ENCODE measurements at regions not wholly inside any gene's neighbourhood (a gene's known extent, or its start where the extent isn't known, plus 50 kb on each side); places are given as distances from the start of the nearest gene placed in this dataset.

DNA sequence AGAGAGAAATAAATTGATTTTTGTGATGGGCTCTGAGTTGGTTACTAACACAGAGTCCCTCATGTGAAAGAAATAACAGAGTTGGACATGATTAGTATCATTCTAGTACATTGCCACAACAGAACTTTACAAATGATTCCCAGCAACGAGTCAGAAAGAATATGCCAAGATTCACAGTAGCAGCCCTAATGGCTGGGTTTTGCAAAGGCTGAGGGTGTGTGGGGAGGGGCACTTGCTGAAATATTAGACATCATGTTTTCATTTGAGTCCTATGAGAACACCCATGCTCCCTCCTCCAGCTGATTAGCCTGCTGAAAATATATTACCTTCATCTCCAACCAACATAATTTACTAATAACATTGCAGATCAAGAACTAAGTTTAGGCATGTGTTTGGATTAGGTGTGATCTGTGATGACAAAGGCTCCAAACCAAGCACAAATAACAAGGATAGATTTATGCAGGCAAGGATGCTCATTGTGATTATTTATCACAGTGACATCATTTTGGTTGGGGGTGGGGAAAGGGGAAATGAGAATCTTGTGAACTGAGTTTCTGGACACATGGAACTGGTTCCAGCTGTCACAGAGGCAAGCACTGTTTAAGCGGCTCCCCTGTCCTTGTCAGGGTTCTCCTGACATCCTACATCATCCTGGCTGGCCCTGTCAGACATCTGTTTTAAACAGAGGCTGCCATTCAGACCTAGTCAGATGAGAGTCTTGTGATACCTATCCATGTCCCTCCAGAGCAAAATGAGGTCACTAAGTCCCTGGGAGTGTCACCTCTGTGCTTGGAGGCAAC is 205.8 kb upstream of the NCKAP5 start:
- DNase-seq = no peak

DNA sequence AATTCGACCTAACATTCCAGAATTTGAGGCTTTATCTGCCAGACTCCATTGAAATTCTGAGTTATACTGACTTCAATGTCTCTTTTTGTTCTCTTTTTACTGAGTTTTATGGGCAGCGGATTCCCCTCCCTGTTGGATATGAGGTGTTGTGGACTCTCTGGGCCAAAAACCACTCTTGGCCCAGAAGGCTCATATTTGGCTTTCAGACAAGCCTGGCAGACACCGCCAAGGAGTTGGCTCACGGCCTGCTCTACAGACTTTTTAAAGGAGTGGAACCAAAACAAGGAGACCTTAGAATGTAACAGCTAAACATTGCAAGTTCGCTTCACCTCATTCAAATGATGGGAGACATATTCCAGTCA is 206.4 kb upstream of the NCKAP5 start:
- no peak for DNase-seq

DNA sequence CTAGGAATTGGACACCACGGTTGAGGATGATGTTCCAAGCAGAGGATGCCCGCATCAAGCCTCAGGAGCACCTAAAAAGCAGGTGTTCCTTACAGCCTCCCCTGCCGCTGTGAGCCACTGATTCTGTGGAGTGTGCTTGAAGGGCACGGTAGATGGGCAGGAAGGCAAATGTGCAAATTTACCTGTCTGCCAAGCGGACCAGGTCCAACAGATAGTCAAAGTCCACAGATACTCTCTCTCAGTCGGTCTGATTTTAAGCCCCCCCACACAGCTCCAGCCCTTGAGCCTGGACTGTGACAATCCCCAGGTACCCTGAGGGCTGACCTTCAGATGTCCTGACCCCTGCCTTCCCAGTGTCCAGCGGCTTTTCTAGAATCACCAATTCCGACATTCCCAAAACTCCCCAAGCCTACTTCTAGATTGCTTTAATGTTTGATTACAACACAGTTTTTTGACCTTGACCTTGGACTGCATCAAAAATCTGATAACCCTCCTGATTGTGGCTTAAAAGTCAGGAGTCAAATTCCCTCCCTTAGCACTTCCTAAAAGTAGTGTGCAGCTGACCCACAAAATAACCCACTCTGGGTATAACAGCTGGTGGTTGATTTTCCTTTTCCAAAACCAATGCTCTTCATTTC is 208.8 kb upstream of the NCKAP5 start:
- DNase-seq = no peak

DNA sequence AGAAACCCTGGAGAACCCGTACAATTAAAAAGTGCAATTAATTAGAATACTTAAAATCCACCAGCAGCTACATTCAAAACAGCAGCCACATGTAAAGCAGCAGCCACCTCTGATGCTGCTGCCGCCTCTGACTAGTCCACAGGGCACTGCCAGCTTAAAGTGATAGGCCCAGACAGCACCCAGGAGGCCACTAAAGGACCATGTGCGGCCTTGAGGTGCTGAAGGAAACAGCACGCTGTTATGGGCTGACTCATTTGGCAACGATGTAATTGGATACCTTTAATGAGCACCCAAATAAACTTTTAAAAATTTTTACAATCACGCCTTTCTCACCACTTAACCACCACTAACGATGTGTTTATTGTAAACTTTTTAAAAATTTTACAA is 209.3 kb upstream of the NCKAP5 start:
- DNase-seq = no peak

DNA sequence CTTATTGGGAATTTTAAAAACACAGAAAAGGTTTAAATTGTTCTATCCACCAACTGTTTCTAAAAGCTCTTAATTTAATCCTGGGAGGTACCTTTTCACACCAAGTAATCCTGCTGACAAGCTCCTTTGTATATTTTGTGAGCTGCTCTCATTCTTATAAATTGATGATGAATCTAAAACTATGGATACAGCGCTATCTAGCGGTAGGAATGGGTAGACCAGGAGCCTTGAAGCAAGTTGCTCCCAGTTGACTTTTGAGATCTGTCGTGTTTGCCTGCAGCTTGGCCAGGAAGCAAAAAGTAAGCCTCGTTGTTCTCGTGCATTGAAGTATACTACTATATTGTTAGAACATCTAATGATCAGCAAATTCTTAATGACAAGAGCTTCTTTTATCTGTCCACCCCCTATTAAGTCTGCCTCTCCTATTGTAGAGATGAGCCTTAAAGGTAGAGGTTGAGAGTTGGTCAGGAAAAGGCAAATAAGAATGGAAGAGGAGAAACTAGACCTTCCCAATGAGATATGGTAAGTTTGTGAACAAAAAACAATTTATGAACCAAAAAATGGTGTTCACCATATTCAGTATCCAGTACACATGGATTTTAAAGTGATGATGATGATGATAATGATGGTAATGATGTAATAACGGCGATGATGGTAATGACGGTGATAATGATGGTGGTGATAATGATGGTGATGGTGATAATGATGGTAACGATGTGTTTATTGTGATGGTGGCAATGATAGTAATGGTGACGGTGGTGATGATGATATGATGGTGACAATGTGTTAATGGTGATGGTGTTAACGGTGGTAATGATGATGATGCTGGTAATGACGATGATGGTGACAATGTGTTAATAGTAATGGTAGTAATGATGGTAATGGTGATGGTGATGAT is 212.1 kb upstream of the NCKAP5 start:
- no peak for DNase-seq

DNA sequence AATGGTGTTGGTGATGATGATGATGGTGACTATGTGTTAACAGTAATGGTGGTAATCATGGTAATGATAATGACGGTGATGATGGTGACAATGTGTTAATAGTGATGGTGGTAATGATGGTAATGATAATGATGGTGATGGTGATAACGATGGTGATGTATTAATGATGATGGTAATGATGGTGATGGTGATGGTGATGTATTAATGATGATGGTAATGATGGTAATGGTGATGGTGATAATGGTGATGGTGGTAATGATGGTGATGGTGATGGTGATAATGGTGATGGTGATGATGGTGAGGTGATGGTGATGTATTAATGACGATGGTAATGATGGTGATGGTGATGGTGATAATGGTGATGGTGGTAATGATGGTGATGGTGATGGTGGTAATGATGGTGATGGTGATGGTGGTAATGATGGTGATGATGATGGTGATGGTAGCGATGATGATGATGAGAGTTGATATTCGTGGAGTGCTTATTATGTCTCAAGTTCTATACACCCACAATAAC is 212.8 kb upstream of the NCKAP5 start:
- DNase-seq = no peak

DNA sequence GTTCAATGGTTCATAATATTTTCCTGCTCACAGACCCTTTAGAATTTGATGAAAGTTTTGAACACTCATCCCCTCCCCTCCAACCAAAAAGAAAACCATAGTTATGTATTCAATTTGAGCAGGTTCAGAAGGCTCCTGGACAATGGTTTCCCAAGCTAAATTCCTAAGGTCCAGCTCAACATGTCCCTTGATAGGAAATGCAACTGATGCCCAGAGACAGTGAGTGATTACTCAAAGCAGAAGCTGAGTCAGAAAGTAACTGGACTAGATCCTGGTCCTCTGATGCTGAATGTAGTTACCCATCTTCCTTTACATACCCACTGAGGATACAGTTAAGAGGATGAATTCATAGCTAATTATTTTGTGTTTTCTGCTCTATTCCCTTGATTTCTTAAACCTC is 218.9 kb upstream of the NCKAP5 start:
- DNase-seq = no peak

DNA sequence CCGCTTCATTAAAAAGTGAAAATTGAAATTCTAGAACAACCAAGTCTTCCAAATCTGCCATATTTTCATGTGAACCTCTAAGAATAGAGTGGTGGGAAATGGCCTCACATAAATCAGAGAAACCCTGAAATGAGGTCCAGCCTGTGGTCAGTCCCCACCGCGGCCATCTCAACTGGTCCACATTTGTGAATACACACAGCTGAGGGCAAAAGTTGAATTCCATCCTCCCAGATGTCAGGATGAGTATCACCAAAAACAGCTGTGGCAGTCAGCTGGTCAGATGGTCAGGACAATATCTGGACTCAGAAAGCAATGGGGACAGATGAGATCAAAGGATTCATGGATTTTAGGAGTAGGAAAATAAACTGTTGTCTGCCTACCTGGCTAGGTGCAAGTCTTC is 219.4 kb upstream of the NCKAP5 start:
- no peak for DNase-seq

DNA sequence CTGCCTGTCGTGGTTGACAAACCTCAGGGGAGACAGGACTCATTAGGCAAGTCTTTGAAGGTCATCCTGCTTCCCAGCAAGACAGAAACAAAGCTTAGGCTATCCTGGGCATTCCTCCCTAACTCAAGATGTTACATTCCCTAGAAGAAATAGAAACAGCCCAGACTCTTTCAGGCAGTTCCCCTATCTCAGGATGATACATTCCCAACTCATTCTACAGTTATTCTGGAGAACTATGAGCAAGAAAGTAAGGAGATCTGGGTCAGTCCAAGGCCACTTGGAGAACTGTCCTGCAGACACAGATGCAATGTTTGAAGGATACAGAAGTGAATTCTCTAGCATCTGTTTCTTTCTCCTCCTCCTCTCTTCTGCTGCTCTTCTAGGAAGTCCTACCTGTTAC is 220.1 kb upstream of the NCKAP5 start:
- no peak for DNase-seq

DNA sequence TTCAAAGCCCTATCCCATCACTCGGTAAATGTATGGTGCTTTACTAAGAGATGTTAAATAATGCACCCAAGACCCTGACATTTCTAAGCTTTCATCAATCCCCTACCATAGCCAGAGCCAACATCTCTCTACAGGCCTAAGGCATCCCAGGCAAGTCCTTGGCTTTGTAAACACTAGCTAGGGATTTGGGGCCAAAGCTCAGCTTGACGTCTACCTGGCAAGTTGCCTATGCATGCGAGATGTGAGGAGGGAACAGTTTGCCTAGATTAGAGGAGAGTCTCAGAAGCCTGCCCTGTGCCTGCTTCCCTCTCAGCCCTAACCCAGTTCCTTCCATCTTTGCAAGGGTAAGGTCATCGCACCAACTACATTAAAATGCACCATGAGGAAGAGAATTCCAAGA is 221.5 kb upstream of the NCKAP5 start:
- no peak for DNase-seq

DNA sequence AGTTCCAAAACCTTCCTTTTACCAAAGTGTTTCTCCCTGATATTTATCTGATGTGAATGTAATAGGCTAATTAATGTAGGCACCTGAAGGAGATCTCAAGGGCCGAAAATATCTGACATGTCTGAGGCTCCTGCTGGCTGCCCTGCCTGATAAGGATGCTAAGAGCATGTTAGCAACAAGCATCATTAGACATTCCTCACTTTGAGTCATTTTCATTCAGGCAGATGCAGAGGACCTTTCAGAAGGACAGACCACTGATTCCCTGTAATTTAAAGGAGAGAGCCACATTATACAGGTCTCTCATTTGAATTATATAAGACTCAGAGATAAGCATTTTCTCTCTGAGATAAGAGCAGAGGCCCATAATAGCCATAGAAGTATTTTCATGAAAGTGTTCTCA is 222.4 kb upstream of the NCKAP5 start:
- no peak for DNase-seq

DNA sequence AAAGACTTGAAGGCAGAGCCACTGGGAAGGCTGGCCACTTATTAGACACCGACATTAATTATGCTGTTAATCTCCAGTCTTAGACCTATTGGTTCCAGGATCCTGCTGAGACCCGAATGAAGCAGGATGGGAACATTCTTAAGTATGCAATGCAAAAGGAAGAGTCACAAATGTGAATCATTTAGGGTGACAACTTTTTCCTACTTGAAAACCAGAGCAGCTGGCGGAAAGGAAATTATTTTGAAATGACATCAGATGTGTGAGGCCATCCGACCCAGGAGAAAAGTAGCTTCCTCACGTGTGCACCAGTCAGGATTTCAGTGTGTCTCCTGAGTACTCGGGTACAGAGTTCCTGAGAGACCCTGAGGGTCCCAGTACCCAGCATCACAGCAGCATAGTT is 222.9 kb upstream of the NCKAP5 start:
- no peak for DNase-seq

DNA sequence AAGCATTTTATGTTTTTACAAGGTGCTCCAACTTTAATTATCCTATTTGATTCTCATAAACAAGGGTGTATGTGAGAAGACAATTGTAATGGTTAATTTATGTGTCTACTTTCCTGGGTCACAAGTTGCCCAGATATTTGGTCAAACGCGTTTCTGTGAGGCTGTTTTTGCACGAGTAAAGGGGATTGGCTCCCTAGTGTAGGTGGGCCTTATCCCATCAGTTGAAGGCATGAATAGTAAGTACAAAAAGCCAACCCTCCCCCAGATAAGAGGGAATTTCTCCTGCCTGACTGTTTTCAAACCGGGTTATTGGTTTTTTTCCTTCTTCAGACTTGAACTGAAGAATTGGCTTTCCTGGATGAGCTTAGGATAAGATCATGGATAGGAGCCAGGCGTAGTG is 224.0 kb upstream of the NCKAP5 start:
- no peak for DNase-seq

DNA sequence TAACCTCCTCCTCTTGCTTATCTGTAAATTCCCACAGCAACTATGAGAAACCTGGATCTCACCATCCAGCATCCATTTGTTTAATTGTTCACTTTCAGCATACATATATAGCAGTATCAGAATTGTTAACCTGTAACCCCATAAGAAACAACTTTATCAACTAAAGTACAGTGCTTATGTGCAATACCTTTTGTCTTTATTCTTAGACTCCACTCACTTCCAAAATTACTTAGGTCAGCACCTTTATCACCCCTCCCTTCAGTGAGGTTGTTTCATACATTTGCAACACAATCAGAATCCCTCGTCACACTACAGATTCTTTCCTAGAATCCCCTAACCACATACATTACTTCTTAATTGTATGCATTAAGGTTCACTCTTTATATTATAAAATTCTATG is 225.9 kb upstream of the NCKAP5 start:
- no peak for DNase-seq

DNA sequence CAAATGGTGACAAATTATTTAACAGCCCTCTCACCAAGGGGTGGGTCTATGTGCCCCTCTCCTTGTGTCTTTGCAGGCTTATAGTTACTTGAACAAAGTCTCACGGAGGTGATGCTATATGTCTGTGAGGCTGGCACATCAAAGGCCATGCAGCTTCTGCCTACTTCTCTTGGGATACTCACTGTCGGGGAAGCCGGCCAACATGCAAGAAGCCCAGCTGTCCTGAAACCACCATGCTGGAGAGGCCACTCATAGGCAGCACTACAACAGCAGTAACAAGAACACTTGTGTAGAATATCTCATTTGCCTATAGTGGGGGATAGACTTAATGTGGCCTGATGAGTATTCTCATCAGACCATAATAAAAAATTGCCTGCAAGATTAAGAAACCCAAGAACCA is 233.7 kb upstream of the NCKAP5 start:
- DNase-seq = no peak

DNA sequence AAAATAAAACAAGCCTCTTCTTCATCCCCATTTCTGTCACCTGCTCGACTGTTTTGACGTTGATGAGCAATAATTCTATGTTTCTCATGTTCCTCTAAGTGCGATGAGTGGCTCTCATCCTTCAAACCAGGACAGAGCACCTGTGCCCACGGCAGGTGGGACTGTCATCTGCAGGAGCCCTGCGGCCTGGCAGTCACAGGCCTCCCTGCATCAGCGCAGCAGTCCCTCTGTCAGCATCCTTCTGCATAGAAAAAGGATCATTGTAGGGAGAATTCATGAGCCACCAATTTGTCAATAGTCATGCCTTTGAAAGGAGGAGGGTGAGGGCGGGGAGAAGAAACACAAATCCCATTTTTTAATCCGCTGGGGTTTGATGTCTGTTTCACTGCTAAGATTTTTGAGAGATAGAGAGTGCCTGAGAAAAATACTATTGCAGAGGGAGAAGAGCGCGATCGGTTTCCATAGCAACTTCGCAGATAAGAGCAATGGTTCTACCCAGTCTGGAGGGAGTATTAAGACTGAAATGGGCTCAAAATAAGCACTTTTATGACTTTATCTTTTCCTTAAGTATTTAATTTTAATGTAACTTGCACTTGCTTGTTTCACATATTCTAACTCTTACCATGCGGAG is 234.3 kb upstream of the NCKAP5 start:
- DNase-seq = no peak

DNA sequence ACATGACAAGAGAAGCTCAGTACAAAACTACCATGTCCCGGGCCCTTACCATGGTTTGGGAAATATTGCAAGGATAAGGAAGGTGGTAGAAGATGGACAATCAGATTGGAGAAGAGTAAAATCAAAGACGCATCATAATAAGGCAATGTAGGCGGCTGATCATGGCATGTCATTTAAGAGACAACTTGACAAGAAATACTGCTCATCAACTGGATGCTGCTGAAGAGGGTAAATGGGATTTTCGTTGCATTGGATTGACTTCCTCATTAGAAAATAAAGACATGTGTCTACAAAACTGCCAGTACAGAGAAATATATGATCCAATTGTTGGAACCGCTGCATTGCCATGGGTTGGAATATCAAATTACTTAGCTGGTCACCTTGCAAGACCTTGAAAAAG is 238.3 kb upstream of the NCKAP5 start:
- no peak for DNase-seq

DNA sequence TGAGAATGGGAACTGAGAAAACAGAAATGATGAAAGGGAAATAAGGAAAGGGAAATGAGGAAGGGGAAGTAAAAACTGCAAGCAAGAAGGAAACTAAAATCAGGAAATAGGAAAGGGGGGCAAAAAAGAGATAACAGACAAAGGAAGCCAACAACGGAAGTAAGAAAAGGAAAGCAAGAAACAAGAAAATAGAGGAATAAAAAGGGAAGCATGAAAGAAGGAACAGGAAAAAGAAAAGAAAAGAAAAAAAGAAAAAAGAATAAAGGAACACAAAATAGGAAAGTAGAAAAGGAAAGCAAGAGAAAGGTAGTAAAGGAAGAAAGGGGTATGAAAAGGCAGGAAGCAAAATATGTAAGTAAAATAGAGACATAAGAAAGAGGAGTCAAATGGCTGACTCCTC is 241.2 kb upstream of the NCKAP5 start:
- DNase-seq = no peak

DNA sequence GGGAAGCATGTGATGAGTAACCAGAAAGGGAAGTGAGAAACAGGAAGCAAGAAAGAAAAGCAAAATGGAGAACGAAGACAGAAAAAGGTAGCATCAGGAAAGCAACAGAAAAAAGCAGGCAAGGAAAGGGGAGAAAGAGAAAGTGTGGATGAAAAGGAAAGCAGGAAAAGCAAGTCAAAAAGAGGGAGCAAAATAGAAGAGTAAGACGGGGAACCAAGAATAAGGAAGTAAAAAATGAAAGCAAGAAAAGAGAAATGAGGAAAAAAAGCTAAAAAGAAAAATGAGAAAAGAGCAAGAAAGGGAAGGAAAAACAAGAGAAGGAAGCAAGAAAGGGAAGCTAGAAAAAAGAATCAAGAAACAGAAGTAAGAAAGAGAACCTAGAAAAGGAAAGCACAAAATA is 242.3 kb upstream of the NCKAP5 start:
- no peak for DNase-seq

DNA sequence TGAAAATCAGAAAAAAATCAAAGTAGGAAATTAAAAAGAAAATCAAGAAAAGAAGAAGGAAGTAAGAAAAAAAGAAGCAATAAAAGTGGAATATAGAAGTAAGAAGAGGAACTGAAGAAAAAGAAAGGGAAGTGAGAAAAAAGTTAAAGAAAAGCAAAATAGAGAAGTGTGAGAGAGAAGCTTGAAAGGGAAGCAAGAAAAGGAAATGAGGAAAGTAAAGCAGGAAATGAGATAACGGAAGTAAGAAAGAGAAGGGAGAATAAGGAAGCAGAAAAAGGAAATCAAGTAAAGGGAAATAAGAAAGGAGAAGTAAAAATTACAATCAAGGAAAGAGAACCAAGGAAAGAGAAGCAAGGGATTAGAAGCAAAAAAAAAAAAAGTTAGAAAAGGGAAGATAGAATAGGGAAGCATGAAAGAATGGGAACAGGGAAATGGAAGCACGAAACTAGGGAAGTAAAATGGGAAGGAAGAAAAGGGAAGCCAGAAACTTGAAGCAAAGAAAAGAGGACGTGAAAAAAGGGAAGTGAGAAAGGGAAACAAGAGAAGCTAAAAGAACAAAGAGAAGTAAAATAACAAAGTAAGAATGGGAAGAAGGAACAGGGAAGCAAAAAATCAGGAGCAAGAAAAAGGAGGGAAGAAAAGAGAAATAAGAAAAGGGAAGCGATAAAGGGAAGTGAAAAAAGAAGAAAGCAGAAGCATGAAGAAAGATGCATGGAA is 243.3 kb upstream of the NCKAP5 start:
- DNase-seq = no peak

DNA sequence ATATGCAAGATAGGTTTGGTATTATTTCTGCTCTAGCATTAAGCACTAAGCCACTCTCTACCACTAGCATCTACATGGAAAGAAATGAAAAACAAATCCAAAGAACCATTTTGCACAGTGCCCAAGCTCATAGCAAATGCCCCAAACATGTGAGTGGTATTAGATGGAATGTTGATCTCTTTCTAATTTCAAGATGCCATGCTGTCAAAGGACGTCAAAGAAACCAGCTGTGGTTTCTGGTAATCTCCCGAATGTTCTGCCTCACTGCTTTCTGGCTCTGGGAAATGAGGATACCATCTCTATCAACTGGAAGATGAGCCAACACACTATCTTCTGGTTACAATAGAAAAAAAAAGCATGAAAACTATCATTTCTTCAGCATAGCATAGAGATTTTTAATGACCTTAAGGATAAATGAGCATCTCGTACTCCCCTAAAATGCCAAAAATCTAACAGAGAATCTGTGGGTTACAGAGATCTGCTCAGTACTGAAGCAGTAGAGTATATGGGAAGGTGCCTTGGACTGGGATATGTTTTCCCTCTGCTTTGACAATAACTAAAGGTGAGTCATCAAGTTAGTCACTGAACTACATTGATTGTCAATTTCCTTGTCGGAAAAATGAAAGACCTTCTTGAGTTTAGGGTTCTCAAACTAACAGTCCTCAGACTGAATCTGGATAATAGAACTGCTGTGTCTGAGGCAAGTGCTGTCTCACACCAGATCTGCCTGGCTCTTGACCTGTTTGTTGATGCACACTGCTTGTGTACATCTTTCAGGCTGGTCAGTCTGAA is 244.8 kb upstream of the NCKAP5 start:
- DNase-seq = no peak

DNA sequence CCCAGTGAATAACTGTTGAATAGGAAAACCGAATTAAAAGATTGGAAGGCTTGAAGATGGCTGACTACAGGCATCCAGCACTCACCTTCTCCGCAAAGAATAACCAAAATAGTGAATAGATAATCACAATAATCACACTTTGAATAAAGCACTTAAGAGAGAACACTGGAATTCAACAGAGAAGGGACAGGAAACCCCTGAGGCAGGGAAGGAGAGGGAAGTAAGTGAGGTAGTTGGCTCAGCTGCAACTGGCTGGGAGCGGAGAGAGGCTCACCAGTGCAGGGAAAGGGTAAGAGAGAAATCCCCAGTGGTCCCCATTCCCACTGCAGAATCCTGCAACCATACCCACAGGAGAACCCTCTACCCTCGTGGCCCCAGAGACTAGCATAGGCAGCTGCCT is 246.6 kb upstream of the NCKAP5 start:
- DNase-seq = no peak

All from CD4-positive, alpha-beta T cell treated with Interferon gamma for 1 hour (primary cell).